HCT116 (cell line): ENCODE measurements at regions not wholly inside any gene's neighbourhood (a gene's known extent, or its start where the extent isn't known, plus 50 kb on each side); places are given as distances from the start of the nearest gene placed in this dataset.

Source experiments
- ATAC-seq: fragments of 200-7000 bp; cut with Tn5 transposase; 2 replicates; pipeline ENCODE4 v1.9.1; 2020; ENCODE audit warnings: mild to moderate bottlenecking, moderate library complexity
- BruUV-seq: library from RNA; stranded (reverse); fragments of 400-500 nt; replicated peaks from 2 replicates; lab custom pipeline; 2021; lab: Mats Ljungman, UMichigan
- CTCF ChIA-PET: fragments of 300-600 bp; sonication (Branson Sonifier 250); formaldehyde crosslinking; loops from one replicate; lab custom pipeline; 2021; ENCODE audit warnings: antibody characterized with exemption; lab: Charles Lee
- POLR2A ChIA-PET: fragments of 300-600, 350-600 bp; sonication (Branson Sonifier 250); formaldehyde crosslinking; loops from one replicate; lab custom pipeline; 2021; ENCODE audit warnings: antibody characterized with exemption; lab: Charles Lee
- RAD21 ChIA-PET, 2 experiments: fragments of 300-600 bp; sonication (Branson Sonifier 250); formaldehyde crosslinking; loops; one replicate each; lab custom pipeline; 2023; ENCODE audit warnings: low total read pairs in 2 of 2; ENCODE audit not compliant: uncharacterized antibody in 2 of 2, unreplicated experiment in 2 of 2, low non-redundant PET in 1 of 2; lab: Charles Lee
- DNase-seq: peaks from one replicate; pipeline ENCODE4 v3.0.0-alpha.2; 2010; ENCODE audit warnings: low read depth, low spot score
- H2AFZ ChIP-seq: fragments of 200-600 bp; shearing (Covaris generic), sonication (generic); 2 replicates; pipeline ENCODE4 v1.6.1; 2017; ENCODE audit warnings: low read depth, mixed run types, mixed read lengths, antibody characterized with exemption, low read length; ENCODE audit not compliant: poor library complexity, severe bottlenecking
- H3K27ac ChIP-seq: 2 replicates; pipeline ENCODE4 v1.5.1; 2012; ENCODE audit warnings: low read depth, low read length
- H3K27me3 ChIP-seq: fragments of 200-600 bp; sonication (generic); 2 replicates; pipeline ENCODE4 v1.6.1; 2016; ENCODE audit warnings: mixed run types, low read length, mixed read lengths; ENCODE audit not compliant: insufficient read depth
- H3K36me3 ChIP-seq, 2 experiments: fragments of 200-500 bp in 1 of 2; fragments of 200-600 bp in 1 of 2; sonication (Bioruptor generic) in 1 of 2; sonication (generic) in 1 of 2; 2 replicates each; pipeline versions ENCODE4 v1.5.1 to v1.6.1; 2014 to 2016; ENCODE audit warnings: low read length in 2 of 2, inconsistent platforms in 1 of 2, mixed read lengths in 1 of 2, mixed run types in 1 of 2; ENCODE audit not compliant: insufficient read depth in 2 of 2, control insufficient read depth in 1 of 2
- H3K4me1 ChIP-seq, 2 experiments: fragments of 200-600 bp in 1 of 2; sonication (generic) in 1 of 2; 2 replicates each; pipeline versions ENCODE4 v1.5.1 to v1.6.1; 2012 to 2017; ENCODE audit warnings: low read length in 2 of 2, inconsistent platforms in 1 of 2, mild to moderate bottlenecking in 1 of 2, mixed read lengths in 1 of 2, mixed run types in 1 of 2, moderate library complexity in 1 of 2; ENCODE audit not compliant: insufficient read depth in 2 of 2, control insufficient read depth in 1 of 2
- H3K4me2 ChIP-seq: fragments of 200-600 bp; sonication (generic); 2 replicates; pipeline ENCODE4 v1.6.1; 2017; ENCODE audit warnings: mixed run types, low read length, mixed read lengths
- H3K4me3 ChIP-seq, 2 experiments: fragments of 200-600 bp in 1 of 2; sonication (generic) in 1 of 2; replicated peaks in 1 of 2; 2 replicates each; pipeline ENCODE4 v1.5.1; 2011 to 2016; ENCODE audit warnings: low read length in 2 of 2, control low read depth in 1 of 2, low read depth in 1 of 2, mild to moderate bottlenecking in 1 of 2, mixed read lengths in 1 of 2, mixed run types in 1 of 2
- H3K79me2 ChIP-seq: fragments of 200-600 bp; sonication (generic); 2 replicates; pipeline ENCODE4 v1.6.1; 2017; ENCODE audit warnings: mild to moderate bottlenecking, mixed run types, low read length, moderate library complexity, mixed read lengths; ENCODE audit not compliant: insufficient read depth
- H3K9ac ChIP-seq: fragments of 200-600 bp; sonication (generic); 2 replicates; pipeline ENCODE4 v1.6.1; 2016; ENCODE audit warnings: low read length, mixed read lengths
- H3K9me2 ChIP-seq: fragments of 200-600 bp; sonication (generic), shearing (Covaris generic); 2 replicates; pipeline ENCODE4 v1.6.1; 2017; ENCODE audit warnings: mixed run types, mild to moderate bottlenecking, moderate library complexity; ENCODE audit not compliant: insufficient read depth
- H3K9me3 ChIP-seq, 2 experiments: fragments of 200-500 bp in 1 of 2; fragments of 200-600 bp in 1 of 2; sonication (Bioruptor generic) in 1 of 2; sonication (generic) in 1 of 2; 2 replicates each; pipeline ENCODE4 v1.6.1; 2014 to 2017; ENCODE audit warnings: low read length in 2 of 2, mixed read lengths in 2 of 2, inconsistent platforms in 1 of 2, low read depth in 1 of 2, mild to moderate bottlenecking in 1 of 2, mixed run types in 1 of 2, moderate library complexity in 1 of 2; ENCODE audit not compliant: control insufficient read depth in 1 of 2, insufficient read depth in 1 of 2
- H4K20me1 ChIP-seq: fragments of 200-600 bp; sonication (generic), shearing (Covaris generic); 2 replicates; pipeline ENCODE4 v1.6.1; 2017; ENCODE audit warnings: mixed run types, mild to moderate bottlenecking, moderate library complexity; ENCODE audit not compliant: insufficient read depth
- CBX3 ChIP-seq: IDR thresholded peaks from 2 replicates; pipeline ENCODE4 v1.6.1; 2012; ENCODE audit warnings: low read depth
- ELF1 ChIP-seq: IDR thresholded peaks from 2 replicates; pipeline ENCODE4 v1.6.1; 2012; ENCODE audit warnings: low read depth, borderline replicate concordance
- EZH2phosphoT487 ChIP-seq: fragments of 200-600 bp; IDR thresholded peaks from 2 replicates; pipeline ENCODE4 v1.6.1; 2018; ENCODE audit warnings: antibody characterized with exemption, borderline replicate concordance
- FOSL1 ChIP-seq: IDR thresholded peaks from 2 replicates; pipeline ENCODE4 v1.6.1; 2012; ENCODE audit warnings: low read depth
- JUND ChIP-seq: IDR thresholded peaks from 2 replicates; pipeline ENCODE4 v1.6.1; 2012
- POLR2AphosphoS5 ChIP-seq: IDR thresholded peaks from 2 replicates; pipeline ENCODE4 v1.6.1; 2011; ENCODE audit warnings: mild to moderate bottlenecking, low read depth, low read length, moderate library complexity
- SP1 ChIP-seq: IDR thresholded peaks from 2 replicates; pipeline ENCODE4 v1.6.1; 2012; ENCODE audit warnings: low read depth
- YY1 ChIP-seq: IDR thresholded peaks from 2 replicates; pipeline ENCODE4 v1.6.1; 2011; ENCODE audit warnings: low read length, low read depth, moderate library complexity, mild to moderate bottlenecking; ENCODE audit not compliant: insufficient replicate concordance; ENCODE audit errors: extremely low read depth
- ZFX ChIP-seq: fragments of 450-650 bp; IDR thresholded peaks from 2 replicates; pipeline ENCODE4 v1.6.1; 2017
- ZNF274 ChIP-seq: fragments of 200-500 bp; sonication (Bioruptor generic); IDR thresholded peaks from 2 replicates; pipeline ENCODE4 v1.6.1; 2014; ENCODE audit warnings: mild to moderate bottlenecking, low read depth, low read length, inconsistent platforms
- intact Hi-C: fragments of 100-400 bp; cut with micrococcal nuclease; formaldehyde crosslinking; loops from 2 replicates; pipeline ENCODE4 v1.10.0; 2022
- TF ChIP-seq, protein P1 (sequence below): IDR thresholded peaks from 2 replicates; pipeline ENCODE4 v1.6.1; 2011; ENCODE audit warnings: mild to moderate bottlenecking, low read length, moderate library complexity; ENCODE audit not compliant: insufficient replicate concordance; ENCODE audit errors: extremely low read depth
- TF ChIP-seq, protein P2 (sequence below): IDR thresholded peaks from 2 replicates; pipeline ENCODE4 v1.6.1; 2012
- TF ChIP-seq, protein P3 (sequence below): IDR thresholded peaks from 2 replicates; pipeline ENCODE4 v1.6.1; 2012
- TF ChIP-seq, protein P4 (sequence below): IDR thresholded peaks from 2 replicates; pipeline ENCODE4 v1.6.1; 2012; ENCODE audit warnings: low read depth

DNA sequence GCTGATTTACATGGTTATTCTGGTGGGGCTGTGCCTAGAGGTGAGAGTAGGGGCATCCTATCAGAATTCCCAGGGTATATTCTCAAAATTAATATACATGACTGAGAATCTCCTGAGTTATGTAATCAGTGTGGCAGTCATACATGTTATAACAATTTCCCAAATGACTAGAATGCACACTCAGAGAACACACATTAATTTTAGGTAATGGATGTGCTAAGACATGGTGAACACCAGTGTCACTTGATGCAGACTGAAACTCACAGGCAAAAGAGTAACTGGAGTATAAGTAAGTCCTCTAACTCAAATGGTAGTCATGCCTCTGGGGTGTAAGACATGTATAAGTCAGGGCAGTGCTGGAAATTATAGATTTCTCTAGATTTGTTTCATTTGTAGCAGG, 1198.4 kb upstream of the CITED2 start:
- no peaks in the 10 kb centered on the region for H3K9me2 ChIP-seq
- H3K9ac ChIP-seq, result no peak overlapping the region
- ATAC-seq (no peak), DNase-seq (no peak)
- H4K20me1 ChIP-seq, result no peaks in the 10 kb centered on the region
- H3K4me3 ChIP-seq, result no peak overlapping the region
- H3K79me2 ChIP-seq, result no peaks in the 10 kb centered on the region
- H3K36me3 ChIP-seq, result no peaks in the 10 kb centered on the region
- no TSS peak for BruUV-seq
- POLR2A ChIA-PET, result no interaction called here
- no peaks in the 10 kb centered on the region for H3K27me3 ChIP-seq
- H3K27ac ChIP-seq, result no peak overlapping the region
- RAD21 ChIA-PET, result no interaction called here
- H3K4me1 ChIP-seq, result no peaks in the 10 kb centered on the region
- no peak overlapping the region for H2AFZ ChIP-seq
- TF ChIP-seq EZH2phosphoT487 (no peak), ZNF274 (no peak), YY1 (no peak), POLR2AphosphoS5 (no peak), ZFX (no peak), JUND (no peak), SP1 (no peak), FOSL1 (no peak), CBX3 (no peak), ELF1 (no peak)
- TF ChIP-seq, protein P1, sequence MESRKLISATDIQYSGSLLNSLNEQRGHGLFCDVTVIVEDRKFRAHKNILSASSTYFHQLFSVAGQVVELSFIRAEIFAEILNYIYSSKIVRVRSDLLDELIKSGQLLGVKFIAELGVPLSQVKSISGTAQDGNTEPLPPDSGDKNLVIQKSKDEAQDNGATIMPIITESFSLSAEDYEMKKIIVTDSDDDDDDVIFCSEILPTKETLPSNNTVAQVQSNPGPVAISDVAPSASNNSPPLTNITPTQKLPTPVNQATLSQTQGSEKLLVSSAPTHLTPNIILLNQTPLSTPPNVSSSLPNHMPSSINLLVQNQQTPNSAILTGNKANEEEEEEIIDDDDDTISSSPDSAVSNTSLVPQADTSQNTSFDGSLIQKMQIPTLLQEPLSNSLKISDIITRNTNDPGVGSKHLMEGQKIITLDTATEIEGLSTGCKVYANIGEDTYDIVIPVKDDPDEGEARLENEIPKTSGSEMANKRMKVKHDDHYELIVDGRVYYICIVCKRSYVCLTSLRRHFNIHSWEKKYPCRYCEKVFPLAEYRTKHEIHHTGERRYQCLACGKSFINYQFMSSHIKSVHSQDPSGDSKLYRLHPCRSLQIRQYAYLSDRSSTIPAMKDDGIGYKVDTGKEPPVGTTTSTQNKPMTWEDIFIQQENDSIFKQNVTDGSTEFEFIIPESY, result no peak
- TF ChIP-seq, protein P2, sequence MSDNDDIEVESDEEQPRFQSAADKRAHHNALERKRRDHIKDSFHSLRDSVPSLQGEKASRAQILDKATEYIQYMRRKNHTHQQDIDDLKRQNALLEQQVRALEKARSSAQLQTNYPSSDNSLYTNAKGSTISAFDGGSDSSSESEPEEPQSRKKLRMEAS, result no peak
- TF ChIP-seq, protein P3, sequence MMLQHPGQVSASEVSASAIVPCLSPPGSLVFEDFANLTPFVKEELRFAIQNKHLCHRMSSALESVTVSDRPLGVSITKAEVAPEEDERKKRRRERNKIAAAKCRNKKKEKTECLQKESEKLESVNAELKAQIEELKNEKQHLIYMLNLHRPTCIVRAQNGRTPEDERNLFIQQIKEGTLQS, result no peak
- TF ChIP-seq, protein P4, sequence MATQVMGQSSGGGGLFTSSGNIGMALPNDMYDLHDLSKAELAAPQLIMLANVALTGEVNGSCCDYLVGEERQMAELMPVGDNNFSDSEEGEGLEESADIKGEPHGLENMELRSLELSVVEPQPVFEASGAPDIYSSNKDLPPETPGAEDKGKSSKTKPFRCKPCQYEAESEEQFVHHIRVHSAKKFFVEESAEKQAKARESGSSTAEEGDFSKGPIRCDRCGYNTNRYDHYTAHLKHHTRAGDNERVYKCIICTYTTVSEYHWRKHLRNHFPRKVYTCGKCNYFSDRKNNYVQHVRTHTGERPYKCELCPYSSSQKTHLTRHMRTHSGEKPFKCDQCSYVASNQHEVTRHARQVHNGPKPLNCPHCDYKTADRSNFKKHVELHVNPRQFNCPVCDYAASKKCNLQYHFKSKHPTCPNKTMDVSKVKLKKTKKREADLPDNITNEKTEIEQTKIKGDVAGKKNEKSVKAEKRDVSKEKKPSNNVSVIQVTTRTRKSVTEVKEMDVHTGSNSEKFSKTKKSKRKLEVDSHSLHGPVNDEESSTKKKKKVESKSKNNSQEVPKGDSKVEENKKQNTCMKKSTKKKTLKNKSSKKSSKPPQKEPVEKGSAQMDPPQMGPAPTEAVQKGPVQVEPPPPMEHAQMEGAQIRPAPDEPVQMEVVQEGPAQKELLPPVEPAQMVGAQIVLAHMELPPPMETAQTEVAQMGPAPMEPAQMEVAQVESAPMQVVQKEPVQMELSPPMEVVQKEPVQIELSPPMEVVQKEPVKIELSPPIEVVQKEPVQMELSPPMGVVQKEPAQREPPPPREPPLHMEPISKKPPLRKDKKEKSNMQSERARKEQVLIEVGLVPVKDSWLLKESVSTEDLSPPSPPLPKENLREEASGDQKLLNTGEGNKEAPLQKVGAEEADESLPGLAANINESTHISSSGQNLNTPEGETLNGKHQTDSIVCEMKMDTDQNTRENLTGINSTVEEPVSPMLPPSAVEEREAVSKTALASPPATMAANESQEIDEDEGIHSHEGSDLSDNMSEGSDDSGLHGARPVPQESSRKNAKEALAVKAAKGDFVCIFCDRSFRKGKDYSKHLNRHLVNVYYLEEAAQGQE, result no peak
- intact Hi-C loops, result no loop called here
- H3K4me2 ChIP-seq, result no peak overlapping the region
- no peaks in the 10 kb centered on the region for H3K9me3 ChIP-seq
- CTCF ChIA-PET, result no interaction called here
